ENCODE measurements at regions not wholly inside any gene's neighbourhood (a gene's known extent, or its start where the extent isn't known, plus 50 kb on each side); places are given as distances from the start of the nearest gene placed in this dataset.

DNA sequence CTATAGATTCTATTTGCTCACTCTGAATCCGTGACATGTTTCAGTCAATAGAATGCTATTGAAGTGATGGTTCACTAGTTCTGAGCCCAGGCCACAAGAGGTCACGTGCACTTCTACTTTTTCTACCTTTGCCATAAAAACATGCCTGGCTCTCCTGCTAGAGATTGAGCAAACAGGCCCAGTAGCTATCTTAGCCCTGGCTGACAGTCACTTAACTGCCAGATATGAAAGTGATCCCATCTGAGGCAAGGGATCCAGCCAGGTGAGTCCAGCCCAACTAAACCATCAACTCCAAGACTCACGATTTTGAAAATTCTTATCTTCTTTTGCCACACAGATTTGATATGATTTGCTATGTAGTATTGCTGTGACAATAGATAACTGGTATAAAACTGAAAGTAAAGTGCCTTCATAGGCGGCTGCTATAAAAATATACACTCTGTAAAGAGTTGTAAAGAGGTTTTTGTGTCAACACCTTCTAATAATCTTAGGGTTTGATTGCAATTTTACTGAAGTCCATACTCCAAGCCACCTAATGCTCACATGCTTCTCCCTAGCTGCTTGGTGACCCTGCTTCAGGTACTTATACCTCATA is 937.7 kb upstream of the SOX9 start:
- Histone ChIP-seq H3K9me3 (replicated peaks; ENCODE audit: control insufficient read depth, insufficient read depth, low read length) (peaks cover 2% of the 10 kb centered on the region), H3K4me1 (ENCODE audit: control insufficient read depth, extremely low read depth, insufficient read depth, low read length) (no peaks in the 10 kb centered on the region), H3K27me3 (ENCODE audit: control insufficient read depth in 2 of 2, insufficient read depth in 2 of 2, low read length in 2 of 2) (no peaks in the 10 kb centered on the region), H2AFZ (ENCODE audit: low read depth, low read length) (no peak overlapping the region), H4K20me1 (replicated peaks; ENCODE audit: control insufficient read depth, extremely low read depth, insufficient read depth, low read length) (no peaks in the 10 kb centered on the region), H3K4me2 (ENCODE audit: insufficient read depth, low read length) (no peak overlapping the region), H3K9me1 (replicated peaks; ENCODE audit: control insufficient read depth, extremely low read depth, insufficient read depth, low read length) (no peaks in the 10 kb centered on the region), H3K27ac (ENCODE audit: insufficient read depth, low read depth, low read length) (no peak overlapping the region), H3K9ac (replicated peaks; ENCODE audit: extremely low read depth, insufficient read depth, low read length) (no peak overlapping the region), H3K79me2 (ENCODE audit: control insufficient read depth, insufficient read depth, low read length) (no peaks in the 10 kb centered on the region), H3K4me3 (replicated peaks in 1 of 3; ENCODE audit: insufficient read depth in 1 of 3, low read depth in 1 of 3, low read length in 3 of 3) (no peak overlapping the region), H3K36me3 (ENCODE audit: control insufficient read depth in 2 of 2, extremely low read depth in 1 of 2, insufficient read depth in 2 of 2, low read length in 2 of 2) (no peaks in the 10 kb centered on the region)
- dilution Hi-C loops (cut with MboI; ENCODE audit: extremely low pct_ligation_motif_present, low sequenced_read_pairs): no loop called here
- BruUV-seq (replicated peaks): no TSS peak
- intact Hi-C loops (cut with micrococcal nuclease): no loop called here
- no peak for DNase-seq (ENCODE audit: low read depth, low spot score)
- FAIRE-seq: no peak
- POLR2A ChIA-PET: no interaction called here
- TF ChIP-seq POLR2AphosphoS5 (IDR thresholded peaks at IDR 0.05; ENCODE audit: insufficient read depth, low read depth, low read length) (no peak), FOS (IDR thresholded peaks at IDR 0.05; ENCODE audit: borderline replicate concordance, insufficient read depth, low read length) (no peak), JUN (IDR thresholded peaks at IDR 0.05; ENCODE audit: borderline replicate concordance, insufficient read depth, insufficient read length, low read depth) (no peak), GATA2 (IDR thresholded peaks at IDR 0.05; ENCODE audit: insufficient read depth, insufficient read length, low read depth, low read length) (no peak), POLR2A (IDR thresholded peaks at IDR 0.05; ENCODE audit: low read depth, low read length) (no peak), MYC (IDR thresholded peaks at IDR 0.05; ENCODE audit: low read depth, low read length) (no peak), EZH2 (IDR thresholded peaks at IDR 0.05; ENCODE audit: borderline replicate concordance, low read depth, low read length, severe bottlenecking) (no peak)
- TF ChIP-seq, protein P1, sequence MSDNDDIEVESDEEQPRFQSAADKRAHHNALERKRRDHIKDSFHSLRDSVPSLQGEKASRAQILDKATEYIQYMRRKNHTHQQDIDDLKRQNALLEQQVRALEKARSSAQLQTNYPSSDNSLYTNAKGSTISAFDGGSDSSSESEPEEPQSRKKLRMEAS (IDR thresholded peaks at IDR 0.05; ENCODE audit: insufficient read depth, insufficient read length): no peak
- TF ChIP-seq, protein P2, sequence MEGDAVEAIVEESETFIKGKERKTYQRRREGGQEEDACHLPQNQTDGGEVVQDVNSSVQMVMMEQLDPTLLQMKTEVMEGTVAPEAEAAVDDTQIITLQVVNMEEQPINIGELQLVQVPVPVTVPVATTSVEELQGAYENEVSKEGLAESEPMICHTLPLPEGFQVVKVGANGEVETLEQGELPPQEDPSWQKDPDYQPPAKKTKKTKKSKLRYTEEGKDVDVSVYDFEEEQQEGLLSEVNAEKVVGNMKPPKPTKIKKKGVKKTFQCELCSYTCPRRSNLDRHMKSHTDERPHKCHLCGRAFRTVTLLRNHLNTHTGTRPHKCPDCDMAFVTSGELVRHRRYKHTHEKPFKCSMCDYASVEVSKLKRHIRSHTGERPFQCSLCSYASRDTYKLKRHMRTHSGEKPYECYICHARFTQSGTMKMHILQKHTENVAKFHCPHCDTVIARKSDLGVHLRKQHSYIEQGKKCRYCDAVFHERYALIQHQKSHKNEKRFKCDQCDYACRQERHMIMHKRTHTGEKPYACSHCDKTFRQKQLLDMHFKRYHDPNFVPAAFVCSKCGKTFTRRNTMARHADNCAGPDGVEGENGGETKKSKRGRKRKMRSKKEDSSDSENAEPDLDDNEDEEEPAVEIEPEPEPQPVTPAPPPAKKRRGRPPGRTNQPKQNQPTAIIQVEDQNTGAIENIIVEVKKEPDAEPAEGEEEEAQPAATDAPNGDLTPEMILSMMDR (IDR thresholded peaks at IDR 0.05; ENCODE audit: extremely low read depth in 1 of 2, insufficient read depth in 1 of 2, low read depth in 1 of 2, low read length in 2 of 2): no peak
- CTCF ChIA-PET: no interaction called here

All from endothelial cell of umbilical vein (primary cell).